ENCODE measurements at regions not wholly inside any gene's neighbourhood (a gene's known extent, or its start where the extent isn't known, plus 50 kb on each side); places are given as distances from the start of the nearest gene placed in this dataset.

DNA sequence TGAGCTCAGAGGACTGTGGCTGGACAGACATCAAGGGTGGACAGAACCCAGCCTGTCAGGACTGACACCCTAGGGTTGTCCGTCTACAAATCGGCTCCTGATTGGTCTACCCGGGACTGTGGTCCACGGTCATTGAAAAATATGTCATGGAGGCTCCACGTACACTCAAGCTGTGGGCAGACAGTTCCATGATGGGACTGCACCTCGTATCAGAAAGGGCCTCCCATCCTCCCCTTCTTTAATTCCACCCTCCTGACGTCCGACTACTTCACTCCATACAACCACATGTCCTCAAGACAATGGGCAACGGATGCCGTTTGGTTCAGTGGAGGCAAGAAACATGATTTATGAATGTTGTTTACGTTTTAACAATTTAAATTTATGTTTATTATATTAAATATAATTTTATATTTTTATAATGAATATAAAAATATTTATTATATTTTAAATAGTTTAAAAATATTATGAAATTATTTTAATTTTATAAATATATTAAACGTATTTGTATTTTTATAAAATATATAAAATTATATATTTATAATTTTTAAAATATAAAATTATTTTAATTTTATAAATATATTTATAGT lies 58.0 kb upstream of the SHOX start:
- TF ChIP-seq CTCF (IDR thresholded peaks at IDR 0.05 in 2 of 3, conservative IDR thresholded peaks at IDR 0.05 in 1 of 3; ENCODE audit: borderline replicate concordance in 1 of 3, insufficient read depth in 1 of 3, low read depth in 2 of 3, low read length in 2 of 3) (no peak), POLR2AphosphoS5 (IDR thresholded peaks at IDR 0.05; ENCODE audit: low read depth, low read length) (no peak), EZH2 (IDR thresholded peaks at IDR 0.05) (no peak), REST (IDR thresholded peaks at IDR 0.05; ENCODE audit: low read depth) (no peak)
